Activated CD8-positive, alpha-beta memory T cell treated with anti-CD3 and anti-CD28 coated beads, Interleukin-2, amount 10 ng/mL, durations not matched to agents 7 days and 5 days (primary cell): ENCODE measurements at regions not wholly inside any gene's neighbourhood (a gene's known extent, or its start where the extent isn't known, plus 50 kb on each side); places are given as distances from the start of the nearest gene placed in this dataset.

ENCODE experiments used
- ATAC-seq: fragments of 150-1000 bp; cut with Tn5 transposase; one replicate; pipeline ENCODE4 v1.10.0; 2021; ENCODE audit warnings: moderate library complexity
- CTCF ChIA-PET: fragments of 350-600 bp; sonication (Branson Sonifier 250); formaldehyde crosslinking; loops from one replicate; lab custom pipeline; 2021; ENCODE audit warnings: antibody characterized with exemption; lab: Charles Lee
- DNase-seq: peaks from one replicate; pipeline ENCODE4 v3.0.0-alpha.2; 2020
- H3K27ac Mint-ChIP-seq: one replicate; pipeline ENCODE4 v1.8.0; 2021; ENCODE audit warnings: mild to moderate bottlenecking, mixed read lengths
- H3K27me3 Mint-ChIP-seq: one replicate; pipeline ENCODE4 v1.8.0; 2021; ENCODE audit warnings: mixed read lengths
- H3K36me3 Mint-ChIP-seq: one replicate; pipeline ENCODE4 v1.8.0; 2021; ENCODE audit warnings: mild to moderate bottlenecking, mixed read lengths
- H3K4me1 Mint-ChIP-seq: one replicate; pipeline ENCODE4 v1.8.0; 2021; ENCODE audit warnings: mixed read lengths
- H3K4me3 Mint-ChIP-seq: one replicate; pipeline ENCODE4 v1.8.0; 2021; ENCODE audit warnings: mild to moderate bottlenecking, moderate library complexity, mixed read lengths
- H3K9me3 Mint-ChIP-seq: one replicate; pipeline ENCODE4 v1.8.0; 2022; ENCODE audit warnings: low read depth, mixed read lengths

DNA sequence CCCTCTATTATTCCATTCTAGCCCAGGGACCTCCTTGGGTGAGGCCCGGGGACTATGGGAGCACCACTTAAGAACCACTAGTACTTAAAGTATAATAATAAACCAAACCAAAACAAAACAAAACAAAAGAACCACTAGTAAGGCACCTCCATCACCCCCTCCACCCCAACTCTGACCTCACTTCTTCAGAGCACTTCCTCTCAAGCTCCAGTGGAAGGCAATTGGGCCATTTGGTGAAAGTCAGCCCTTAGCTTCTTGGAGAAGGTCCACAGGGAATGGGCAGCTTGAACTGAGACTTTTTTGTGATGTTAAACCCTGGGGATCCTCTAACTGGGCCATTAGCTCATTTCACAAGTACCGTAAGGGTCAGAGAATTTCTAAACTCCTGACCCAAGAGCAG is 237.3 kb downstream of the RHOU start:
- Mint-ChIP-seq H3K4me3 (no peak overlapping the region), H3K9me3 (no peaks in the 10 kb centered on the region), H3K27ac (no peak overlapping the region), H3K36me3 (no peaks in the 10 kb centered on the region), H3K27me3 (peaks cover 8% of the 10 kb centered on the region), H3K4me1 (no peaks in the 10 kb centered on the region)
- ATAC-seq (no peak), DNase-seq (peak; percentile 18)
- CTCF ChIA-PET = no interaction called here

DNA sequence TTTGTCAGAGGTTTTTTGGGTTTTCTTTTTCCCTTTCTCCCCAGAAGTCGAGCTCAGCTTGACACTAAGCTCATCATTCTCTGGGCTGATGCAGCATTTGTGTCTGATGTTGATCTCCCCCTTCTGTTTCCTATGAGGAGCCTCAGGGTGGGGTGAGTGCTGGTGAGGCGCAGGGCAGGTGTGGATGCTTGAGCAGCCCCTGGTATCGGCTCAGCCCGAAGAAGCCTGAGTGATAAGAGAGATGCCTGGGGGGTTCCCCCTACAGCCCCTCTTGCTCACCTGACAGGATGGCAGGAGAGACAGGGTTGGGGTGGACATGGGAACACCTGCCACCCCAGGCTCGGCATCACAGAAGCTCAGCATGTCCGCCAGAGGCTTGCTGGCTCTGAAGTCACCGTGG is 239.0 kb downstream of the RHOU start:
- H3K4me1 Mint-ChIP-seq = no peaks in the 10 kb centered on the region
- ATAC-seq = no peak
- peaks cover 8% of the 10 kb centered on the region for H3K27me3 Mint-ChIP-seq
- H3K4me3 Mint-ChIP-seq = no peak overlapping the region
- no peaks in the 10 kb centered on the region for H3K9me3 Mint-ChIP-seq
- CTCF ChIA-PET = no interaction called here
- no peak overlapping the region for H3K27ac Mint-ChIP-seq
- no peaks in the 10 kb centered on the region for H3K36me3 Mint-ChIP-seq
- peak; percentile 11 for DNase-seq

DNA sequence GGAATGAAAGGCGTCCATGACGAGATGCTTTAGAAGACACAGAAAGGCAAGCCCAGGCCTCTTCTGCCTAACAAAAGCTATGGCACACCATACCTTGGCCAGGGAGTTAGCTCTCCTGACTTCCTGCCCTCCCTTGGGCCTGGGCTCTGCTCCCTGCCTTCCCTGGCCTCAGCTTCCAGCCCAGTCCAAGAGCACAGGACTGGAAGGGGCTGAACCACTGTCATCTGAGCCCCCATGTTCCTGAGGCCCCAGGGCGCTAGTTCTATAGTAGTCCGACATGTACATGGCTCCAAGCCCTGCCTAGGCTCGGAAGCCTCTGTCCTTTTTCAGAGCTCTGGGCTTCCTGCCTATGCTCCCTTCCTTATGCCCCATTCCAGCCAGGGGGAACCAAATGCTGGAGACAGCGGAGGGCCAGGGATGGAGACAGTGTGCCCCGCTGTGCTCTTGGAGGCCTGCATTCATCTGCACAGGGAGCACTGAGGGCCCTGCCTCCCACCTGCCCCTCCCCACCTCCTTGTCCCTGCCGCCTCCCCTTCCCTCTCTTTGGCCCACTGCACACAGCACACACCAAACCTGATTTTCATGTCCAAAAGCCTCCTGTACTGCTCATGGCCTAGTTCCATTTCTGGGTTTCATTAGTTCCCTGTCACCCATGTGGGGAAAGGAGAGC is 240.1 kb downstream of the RHOU start:
- CTCF ChIA-PET = no interaction called here

DNA sequence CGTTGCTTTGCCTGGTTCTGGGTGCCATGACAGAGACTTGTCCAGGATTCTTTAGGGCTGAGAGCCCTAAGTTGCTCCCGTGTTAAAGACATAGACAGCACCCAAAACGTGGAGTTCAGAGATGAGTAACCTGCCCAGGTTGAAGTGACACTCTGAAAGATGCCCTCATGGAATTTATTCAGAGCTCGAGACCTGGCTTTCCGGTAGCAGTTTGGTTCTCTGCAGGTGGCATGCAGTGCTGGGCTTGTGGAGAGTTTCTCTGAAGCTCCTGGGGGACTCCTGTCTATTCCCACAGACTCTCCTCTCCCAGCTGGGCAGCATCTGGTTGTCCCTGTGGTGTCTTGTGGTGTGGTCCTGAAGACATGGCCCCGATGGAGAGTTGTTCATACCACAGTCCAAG is 241.0 kb downstream of the RHOU start:
- no peak for ATAC-seq
- no peaks in the 10 kb centered on the region for H3K4me1 Mint-ChIP-seq
- CTCF ChIA-PET = no interaction called here
- peaks cover 2% of the 10 kb centered on the region for H3K27me3 Mint-ChIP-seq
- no peaks in the 10 kb centered on the region for H3K9me3 Mint-ChIP-seq
- no peak overlapping the region for H3K27ac Mint-ChIP-seq
- DNase-seq = no peak
- H3K36me3 Mint-ChIP-seq = no peaks in the 10 kb centered on the region
- H3K4me3 Mint-ChIP-seq = no peak overlapping the region

More for the DNA sequence above, 240.1 kb downstream of the RHOU start:
- no peaks in the 10 kb centered on the region for H3K4me1 Mint-ChIP-seq
- ATAC-seq = no peak
- H3K27ac Mint-ChIP-seq = no peak overlapping the region
- no peak overlapping the region for H3K4me3 Mint-ChIP-seq
- H3K9me3 Mint-ChIP-seq = no peaks in the 10 kb centered on the region
- H3K27me3 Mint-ChIP-seq = peaks cover 5% of the 10 kb centered on the region
- H3K36me3 Mint-ChIP-seq = no peaks in the 10 kb centered on the region
- peak; percentile 15 for DNase-seq

DNA sequence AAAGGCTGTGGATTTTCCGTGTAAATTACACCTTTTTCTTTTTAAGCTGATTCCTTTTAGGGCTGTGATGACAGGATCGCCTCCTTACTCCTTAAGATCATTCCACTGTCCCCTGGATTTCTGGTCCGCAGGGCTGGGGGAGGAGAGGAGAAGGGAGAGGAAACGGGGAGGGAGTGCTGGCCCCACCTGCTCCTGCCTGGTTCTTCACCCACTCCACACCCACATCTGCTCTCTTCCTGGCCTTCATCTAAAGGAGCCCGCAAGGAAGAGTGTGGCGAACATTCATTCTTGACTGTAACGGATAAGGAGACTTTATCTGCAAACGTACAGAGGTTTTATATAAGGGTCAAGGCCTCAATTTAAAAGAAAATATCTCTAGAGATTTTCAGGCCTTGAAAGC is 242.0 kb downstream of the RHOU start:
- DNase-seq = peak; percentile 33
- no peaks in the 10 kb centered on the region for H3K36me3 Mint-ChIP-seq
- no peaks in the 10 kb centered on the region for H3K9me3 Mint-ChIP-seq
- no peaks in the 10 kb centered on the region for H3K4me1 Mint-ChIP-seq
- CTCF ChIA-PET = no interaction called here
- no peak for ATAC-seq
- peaks cover 2% of the 10 kb centered on the region for H3K27me3 Mint-ChIP-seq
- no peak overlapping the region for H3K27ac Mint-ChIP-seq
- no peak overlapping the region for H3K4me3 Mint-ChIP-seq

DNA sequence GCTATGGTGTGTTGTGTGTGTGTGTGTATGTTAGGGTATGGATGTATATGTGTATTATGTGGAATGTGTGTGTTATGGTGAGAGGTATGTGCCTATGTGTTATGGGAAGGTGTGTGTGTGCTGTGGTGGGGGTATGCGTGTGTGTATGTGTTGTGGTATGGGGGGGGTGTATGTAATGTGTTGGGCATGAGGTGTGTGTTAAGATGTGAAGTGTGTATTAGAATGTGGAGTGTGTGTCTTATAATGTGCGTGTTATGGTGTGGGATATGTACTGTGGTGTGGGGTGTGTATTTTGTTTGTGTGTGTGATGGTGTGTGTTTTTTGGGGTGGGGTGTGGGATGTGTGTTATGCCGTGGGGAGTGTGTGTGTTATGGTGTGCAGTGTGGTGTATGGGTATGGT is 242.5 kb downstream of the RHOU start:
- CTCF ChIA-PET = no interaction called here
- no peak for DNase-seq
- Mint-ChIP-seq H3K36me3 (no peaks in the 10 kb centered on the region), H3K27ac (no peak overlapping the region), H3K4me1 (no peaks in the 10 kb centered on the region), H3K4me3 (no peak overlapping the region), H3K9me3 (no peaks in the 10 kb centered on the region), H3K27me3 (peaks cover 2% of the 10 kb centered on the region)
- no peak for ATAC-seq

DNA sequence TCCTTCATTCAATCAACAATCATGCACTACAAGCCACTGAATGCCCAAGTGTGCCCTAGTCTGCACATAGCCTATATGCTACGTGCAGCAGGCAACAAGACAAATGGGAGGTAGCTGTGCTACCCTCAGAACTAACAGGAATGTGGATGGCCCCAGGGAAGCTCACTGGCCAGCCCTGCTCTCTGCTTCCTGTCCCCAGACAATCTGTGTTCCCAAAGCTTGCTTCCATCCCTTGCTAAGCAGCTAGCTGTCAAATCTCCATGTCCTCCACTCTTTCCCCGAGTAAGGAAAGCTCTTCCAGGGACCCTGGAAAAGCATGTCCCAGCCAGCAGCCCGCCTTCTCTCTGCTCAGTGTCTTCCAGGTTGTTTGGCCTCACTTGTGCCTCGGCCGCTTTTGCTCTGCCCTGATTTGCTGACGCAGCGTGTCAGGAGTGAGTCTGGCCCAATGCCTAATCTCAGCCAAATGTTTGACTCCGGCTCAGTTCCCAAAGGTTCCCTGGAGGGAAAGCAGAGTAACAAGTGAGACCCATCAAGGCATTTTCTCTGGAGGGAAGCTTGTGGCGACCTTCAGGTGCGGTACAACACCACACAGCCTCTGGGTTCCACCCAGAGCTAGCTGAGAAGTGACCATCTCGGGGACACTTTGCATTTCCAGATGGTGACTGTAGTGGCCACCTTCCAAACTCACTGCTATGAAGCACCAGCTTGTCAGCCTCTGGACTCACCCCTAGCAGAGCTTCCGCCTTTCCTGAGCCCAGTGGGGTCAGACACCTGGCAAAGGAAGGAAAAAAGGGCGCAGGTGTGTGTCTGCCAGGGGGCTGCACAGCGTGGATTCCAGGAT is 243.4 kb downstream of the RHOU start:
- Mint-ChIP-seq H3K4me1 (no peaks in the 10 kb centered on the region), H3K27ac (no peak overlapping the region), H3K4me3 (no peak overlapping the region), H3K36me3 (no peaks in the 10 kb centered on the region), H3K27me3 (peaks cover 2% of the 10 kb centered on the region), H3K9me3 (no peaks in the 10 kb centered on the region)
- no peak for DNase-seq
- ATAC-seq = no peak
- CTCF ChIA-PET = interaction anchor here (1.2 kb wide), 1 partner anchor 23 kb away, joined by 3 read pairs; no protein-coding TSS in a partner anchor

DNA sequence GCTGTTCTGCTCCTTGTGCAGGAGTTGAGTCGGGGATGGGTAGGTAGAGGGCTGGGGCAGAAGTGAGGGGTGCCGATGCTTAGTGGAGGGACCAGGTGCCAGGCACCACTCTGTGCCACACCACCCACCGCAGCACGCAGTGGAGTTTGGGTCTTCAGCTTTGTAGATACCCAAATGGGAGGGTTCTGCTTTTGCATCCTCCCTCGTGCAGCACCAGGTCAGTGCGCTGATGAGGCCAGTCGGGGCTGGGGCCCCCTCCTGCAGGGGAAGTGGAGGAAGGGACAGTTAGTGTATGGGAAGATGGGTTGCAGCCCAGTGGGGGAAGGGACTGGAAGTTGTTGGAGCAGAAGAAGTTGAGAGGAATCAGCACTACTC is 244.0 kb downstream of the RHOU start:
- ATAC-seq (no peak), DNase-seq (no peak)
- Mint-ChIP-seq H3K27me3 (peaks cover 2% of the 10 kb centered on the region), H3K4me3 (no peak overlapping the region), H3K4me1 (no peaks in the 10 kb centered on the region), H3K27ac (no peak overlapping the region), H3K36me3 (no peaks in the 10 kb centered on the region), H3K9me3 (no peaks in the 10 kb centered on the region)
- CTCF ChIA-PET = interaction anchor here (1.2 kb wide), 1 partner anchor 23 kb away, joined by 3 read pairs; no protein-coding TSS in a partner anchor

DNA sequence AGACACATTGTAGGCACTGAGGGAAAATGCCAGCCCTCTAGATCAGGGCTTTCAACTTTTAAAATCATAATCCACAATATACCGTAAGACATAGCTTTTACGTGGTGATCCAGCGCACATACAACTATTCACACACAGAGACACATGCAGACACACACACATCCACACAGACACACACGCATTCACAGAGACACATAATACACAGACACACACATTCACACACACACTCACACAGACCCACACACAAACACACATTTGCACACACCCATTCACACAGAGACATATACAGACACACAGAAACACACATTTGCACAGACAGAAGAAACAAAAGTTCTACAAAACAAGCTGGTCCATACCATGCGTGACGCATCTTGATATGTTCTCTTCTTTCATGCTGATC is 244.5 kb downstream of the RHOU start:
- no peaks in the 10 kb centered on the region for H3K9me3 Mint-ChIP-seq
- no peak for DNase-seq
- no peak overlapping the region for H3K27ac Mint-ChIP-seq
- H3K27me3 Mint-ChIP-seq = peaks cover 2% of the 10 kb centered on the region
- H3K4me3 Mint-ChIP-seq = no peak overlapping the region
- no peaks in the 10 kb centered on the region for H3K36me3 Mint-ChIP-seq
- no peak for ATAC-seq
- H3K4me1 Mint-ChIP-seq = no peaks in the 10 kb centered on the region
- CTCF ChIA-PET = no interaction called here

DNA sequence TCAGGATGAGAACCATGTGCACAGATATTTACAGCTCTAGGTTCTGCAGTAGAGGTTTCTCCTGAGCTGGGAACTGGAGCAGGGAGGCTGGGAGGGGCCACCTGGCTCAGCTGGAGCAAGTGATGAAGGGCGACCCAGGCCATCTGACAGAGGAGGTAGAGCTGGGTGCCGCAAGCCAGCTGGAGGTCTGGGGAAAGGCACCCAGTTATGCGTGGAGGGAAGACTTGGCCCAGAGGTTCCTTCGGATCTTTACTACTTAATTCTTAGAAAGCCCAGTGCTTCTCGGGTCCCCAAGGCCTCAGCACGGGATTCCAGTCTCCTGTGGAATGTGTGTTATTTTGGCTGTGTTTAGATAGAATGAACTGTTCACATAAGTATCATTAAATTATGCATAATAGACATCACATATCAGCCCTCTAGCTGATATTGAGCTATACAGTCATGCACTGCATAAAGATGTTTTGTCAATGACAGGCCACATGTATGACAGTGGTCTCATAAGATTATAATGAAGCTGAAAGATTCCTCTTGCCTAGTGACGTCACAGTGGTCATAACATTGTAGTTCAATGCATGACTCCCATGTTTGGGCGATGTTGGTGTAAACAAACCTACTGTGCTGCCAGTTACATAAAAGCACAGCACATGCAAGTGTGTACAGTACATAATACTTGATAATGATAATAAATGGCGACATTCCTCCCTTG is 245.1 kb downstream of the RHOU start:
- no peak for DNase-seq
- no peak for ATAC-seq
- H3K4me1 Mint-ChIP-seq = no peaks in the 10 kb centered on the region
- CTCF ChIA-PET = interaction anchor here (1.0 kb wide), 1 partner anchor 247 kb away, joined by 3 read pairs; no protein-coding TSS in a partner anchor
- H3K27me3 Mint-ChIP-seq = peaks cover 2% of the 10 kb centered on the region
- no peaks in the 10 kb centered on the region for H3K36me3 Mint-ChIP-seq
- no peaks in the 10 kb centered on the region for H3K9me3 Mint-ChIP-seq
- no peak overlapping the region for H3K27ac Mint-ChIP-seq
- H3K4me3 Mint-ChIP-seq = no peak overlapping the region

DNA sequence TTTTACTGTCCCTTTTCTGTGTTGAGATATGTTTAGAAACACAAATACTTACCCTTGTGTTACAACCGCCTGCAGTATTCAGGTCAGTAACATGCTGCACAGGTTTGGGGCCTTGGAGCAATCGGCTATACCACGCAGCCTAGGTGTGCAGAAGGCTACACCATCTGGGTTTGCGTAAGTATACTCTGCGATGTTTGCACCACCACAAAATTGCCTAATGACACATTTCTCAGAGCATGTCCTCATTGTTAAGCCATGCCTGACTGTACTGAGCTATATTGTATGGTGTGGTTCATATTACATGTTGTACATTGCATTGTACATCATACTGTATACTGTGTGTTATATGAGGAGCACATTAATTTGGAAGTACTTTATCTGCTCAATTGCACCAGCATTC is 247.4 kb downstream of the RHOU start:
- no peaks in the 10 kb centered on the region for H3K36me3 Mint-ChIP-seq
- H3K4me1 Mint-ChIP-seq = no peaks in the 10 kb centered on the region
- CTCF ChIA-PET = no interaction called here
- no peak overlapping the region for H3K4me3 Mint-ChIP-seq
- no peaks in the 10 kb centered on the region for H3K27me3 Mint-ChIP-seq
- ATAC-seq (no peak), DNase-seq (no peak)
- no peaks in the 10 kb centered on the region for H3K9me3 Mint-ChIP-seq
- H3K27ac Mint-ChIP-seq = no peak overlapping the region

DNA sequence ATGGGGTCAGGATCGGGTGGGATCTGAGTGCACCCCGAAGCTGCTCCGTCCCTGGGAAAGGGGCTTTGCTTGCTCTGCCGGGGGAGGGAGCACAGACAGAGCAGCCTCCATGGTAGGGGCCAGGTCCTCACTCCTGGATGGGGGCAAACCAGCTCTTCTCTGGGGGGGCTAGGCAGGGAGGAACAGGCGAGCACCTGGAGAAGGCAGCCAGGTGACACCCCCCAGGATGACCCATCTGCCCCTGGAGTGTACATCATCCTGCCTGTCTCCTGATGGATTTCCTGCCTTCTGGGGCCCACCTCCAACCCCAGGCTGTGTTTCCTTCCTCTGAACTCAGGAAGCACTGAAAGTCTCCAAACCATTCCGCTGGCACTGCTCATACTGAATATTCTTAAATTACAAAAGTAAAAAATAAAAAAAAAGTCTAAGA is 248.0 kb downstream of the RHOU start:
- H3K4me1 Mint-ChIP-seq = no peaks in the 10 kb centered on the region
- CTCF ChIA-PET = interaction anchor here (0.7 kb wide), 1 partner anchor 249 kb away, joined by 3 read pairs; no protein-coding TSS in a partner anchor
- ATAC-seq (no peak), DNase-seq (no peak)
- H3K4me3 Mint-ChIP-seq = no peak overlapping the region
- H3K27me3 Mint-ChIP-seq = no peaks in the 10 kb centered on the region
- no peaks in the 10 kb centered on the region for H3K36me3 Mint-ChIP-seq
- no peak overlapping the region for H3K27ac Mint-ChIP-seq
- no peaks in the 10 kb centered on the region for H3K9me3 Mint-ChIP-seq

DNA sequence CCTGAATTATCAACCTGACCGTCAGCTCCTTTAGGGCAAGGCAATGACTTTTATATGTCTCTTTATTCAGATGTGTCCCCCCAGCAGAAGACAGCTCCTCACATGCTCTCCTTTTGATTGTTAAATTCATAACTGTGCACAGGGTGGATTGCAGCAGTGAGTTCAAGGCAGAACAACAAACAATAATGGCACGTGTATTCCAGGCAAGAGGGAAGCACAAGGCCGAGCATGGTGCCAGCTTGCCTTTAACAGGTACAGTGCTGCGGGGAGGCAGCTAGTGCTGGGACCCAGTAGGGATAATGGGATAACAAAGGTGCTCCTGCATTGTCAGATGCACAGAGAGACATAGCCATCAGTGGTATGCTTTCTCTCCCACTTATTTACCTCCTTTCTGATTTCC is 248.4 kb downstream of the RHOU start:
- H3K9me3 Mint-ChIP-seq = no peaks in the 10 kb centered on the region
- H3K36me3 Mint-ChIP-seq = no peaks in the 10 kb centered on the region
- DNase-seq = no peak
- H3K27me3 Mint-ChIP-seq = no peaks in the 10 kb centered on the region
- ATAC-seq = no peak
- H3K27ac Mint-ChIP-seq = no peak overlapping the region
- H3K4me1 Mint-ChIP-seq = no peaks in the 10 kb centered on the region
- CTCF ChIA-PET = interaction anchor here (0.7 kb wide), 1 partner anchor 249 kb away, joined by 3 read pairs; no protein-coding TSS in a partner anchor
- no peak overlapping the region for H3K4me3 Mint-ChIP-seq
